ENCODE measurements at regions not wholly inside any gene's neighbourhood (a gene's known extent, or its start where the extent isn't known, plus 50 kb on each side); places are given as distances from the start of the nearest gene placed in this dataset.
"Not testable (repeated sequence)": the region's sequence is repeated elsewhere in the genome, so short reads cannot be mapped to it uniquely, and the experiment has no call there.

DNA sequence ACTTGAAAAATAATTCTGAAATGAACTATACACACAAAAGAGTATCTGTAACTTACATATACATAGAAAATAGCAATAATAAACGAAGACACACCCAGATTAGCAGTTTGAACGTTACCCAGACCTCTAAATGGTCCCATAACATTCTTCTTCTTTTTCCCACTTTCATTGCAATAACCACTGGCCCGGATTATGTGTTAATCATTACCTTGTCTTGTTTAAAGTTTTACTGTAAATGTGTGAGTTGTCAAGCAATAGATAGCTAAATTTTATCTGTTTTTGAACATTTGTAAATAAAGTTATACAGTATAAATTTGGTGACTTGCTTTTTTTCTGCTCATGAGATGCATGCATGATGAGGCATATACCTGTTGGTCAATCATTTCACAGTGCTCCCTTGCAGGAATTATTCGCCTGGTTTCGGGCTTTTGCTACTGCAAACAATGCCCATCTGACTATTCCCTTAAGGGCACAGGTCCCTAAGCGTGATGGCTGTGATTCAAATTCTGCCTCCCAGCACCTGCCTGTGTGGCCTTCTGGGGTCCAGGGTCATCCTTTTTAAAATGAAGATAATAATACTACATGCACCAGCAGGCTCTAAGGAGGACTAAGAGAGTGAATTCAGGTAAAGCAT, 66.1 kb downstream of the GADD45G start:
- DNase-seq (ENCODE audit: low read depth): no peak

DNA sequence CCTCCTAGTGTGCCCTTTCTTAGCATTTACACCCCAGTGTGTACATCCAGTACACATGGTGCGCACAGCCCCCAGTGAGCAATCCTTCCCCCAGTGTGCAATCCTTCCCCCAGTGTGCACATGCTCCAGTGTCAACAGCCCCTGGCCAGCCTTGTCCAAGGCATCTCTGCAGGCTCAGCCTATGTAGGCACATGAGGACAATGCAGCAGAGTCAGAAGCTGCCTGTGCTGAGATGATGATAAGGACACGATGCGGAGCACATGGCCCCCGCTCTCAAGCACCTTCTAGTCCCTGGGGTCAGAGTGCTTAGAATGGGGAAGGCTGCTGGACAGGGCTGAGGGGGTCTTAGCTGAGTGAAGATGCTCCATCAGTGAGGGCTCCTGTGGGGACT, 69.8 kb downstream of the GADD45G start:
- no peak for DNase-seq (ENCODE audit: low read depth)

DNA sequence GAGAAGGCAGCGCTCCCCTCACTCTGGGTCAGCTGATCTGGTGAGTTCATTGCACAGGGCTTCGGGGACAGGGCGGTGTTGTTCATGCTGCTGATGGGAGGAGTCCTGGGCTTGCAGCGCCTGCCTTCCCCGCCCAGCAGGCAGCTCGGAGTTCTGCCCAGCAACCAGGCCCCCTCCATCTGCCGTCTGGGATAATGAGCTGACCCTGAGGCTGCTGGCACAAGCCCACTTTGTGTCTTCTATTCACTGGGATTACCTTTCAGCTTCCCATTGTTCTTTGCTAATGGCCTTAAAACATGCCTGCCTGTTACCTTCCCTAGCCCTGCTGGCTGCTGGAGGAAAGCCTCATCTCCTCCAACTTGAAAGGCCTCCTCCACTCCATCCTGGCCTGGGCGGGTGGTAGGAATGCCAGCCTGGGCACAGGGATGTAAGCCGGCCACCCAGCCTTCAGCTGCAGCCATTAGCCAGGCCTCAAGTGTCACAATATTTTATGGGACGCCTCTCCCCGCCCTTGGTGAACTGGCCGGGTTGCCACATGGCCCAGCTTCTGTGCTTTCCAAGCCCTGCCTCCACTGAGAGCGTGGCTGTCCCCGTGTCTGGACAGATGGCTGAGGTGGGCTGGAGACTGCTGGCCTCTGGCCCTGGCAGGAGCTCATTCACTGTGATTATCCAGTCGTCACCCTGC, 70.4 kb downstream of the GADD45G start:
- DNase-seq (ENCODE audit: low read depth): no peak

DNA sequence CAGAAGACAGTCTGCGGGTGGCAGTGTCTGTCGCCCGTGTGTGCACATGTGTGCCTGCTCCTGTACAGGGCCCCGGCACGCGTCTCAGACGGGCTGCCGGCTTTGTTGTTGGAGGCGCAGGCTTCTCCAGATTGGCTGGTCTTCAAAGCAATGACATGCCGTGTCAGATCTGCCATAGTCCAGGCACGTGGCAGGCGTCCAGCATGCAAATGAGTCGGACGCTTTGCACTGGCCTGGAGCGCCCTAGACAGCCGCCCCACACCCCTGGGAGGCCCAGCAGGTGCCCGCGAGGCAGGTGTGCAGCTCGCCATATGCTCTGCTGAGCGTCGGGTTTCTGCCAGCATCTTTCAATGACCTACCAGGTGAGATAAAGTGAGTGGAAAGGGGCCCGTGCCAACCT, 71.5 kb downstream of the GADD45G start:
- no peak for DNase-seq (ENCODE audit: low read depth)

DNA sequence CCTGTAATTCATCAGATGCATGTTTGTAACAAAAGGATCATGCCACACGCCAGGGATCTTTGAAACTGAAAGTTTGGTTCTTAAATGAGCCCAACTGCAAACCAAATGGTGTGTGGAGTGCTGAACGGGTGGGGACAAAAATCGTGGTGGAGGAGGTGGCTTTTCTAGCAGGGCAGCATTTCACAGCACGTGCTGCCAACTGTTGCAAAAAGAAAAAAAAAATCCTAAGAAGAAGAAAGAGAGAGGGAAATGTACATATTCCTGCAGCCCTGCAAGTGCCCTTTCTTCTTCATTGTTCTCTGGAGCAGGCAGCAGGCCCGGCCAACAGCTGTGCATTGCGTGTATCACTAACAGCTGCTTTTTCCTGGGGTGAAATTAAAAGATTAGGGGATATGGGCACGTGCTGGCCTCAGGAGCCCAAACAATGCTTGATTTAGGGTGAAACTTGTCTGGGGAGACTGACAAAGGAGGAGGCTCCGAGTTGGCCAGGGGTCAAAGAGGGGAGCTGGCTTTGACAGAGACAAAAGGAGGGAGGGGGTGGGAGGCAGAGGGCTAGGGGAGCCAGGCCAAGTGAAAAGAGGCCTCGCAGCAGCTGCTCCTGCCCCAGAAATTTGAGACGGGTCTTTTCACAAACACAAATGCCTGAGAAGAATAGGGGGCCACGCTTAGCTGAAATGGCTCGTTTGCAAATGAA, 73.0 kb downstream of the GADD45G start:
- no peak for DNase-seq (ENCODE audit: low read depth)

DNA sequence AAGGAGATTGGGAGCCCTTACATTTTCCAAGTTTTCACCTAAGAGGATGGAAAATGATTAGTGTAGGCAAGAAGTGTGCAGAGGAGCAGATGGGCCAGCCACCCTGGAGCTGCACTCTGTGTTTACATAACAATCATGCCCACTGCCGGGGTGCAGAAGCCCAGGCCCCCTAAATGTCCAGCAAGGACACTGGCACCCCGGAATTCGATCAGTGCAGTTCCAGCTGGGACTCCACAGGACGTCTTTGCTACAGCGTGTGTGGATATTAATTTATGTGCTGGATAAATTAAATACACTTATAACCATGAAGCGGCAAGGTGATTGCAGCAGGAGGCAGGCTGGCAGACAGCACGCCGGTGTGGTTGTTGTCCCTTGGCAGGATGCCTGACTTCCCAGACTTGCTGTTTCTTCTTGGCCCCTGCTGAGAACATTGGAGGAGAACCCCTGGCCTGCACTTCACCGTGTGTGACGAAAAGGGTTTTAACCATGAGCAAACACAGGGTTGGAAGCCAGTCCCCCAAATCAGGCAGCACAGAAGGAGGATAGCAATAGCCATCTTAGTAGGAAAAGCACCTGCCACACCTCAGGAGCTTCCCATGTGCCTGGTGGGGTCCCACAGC, 73.7 kb downstream of the GADD45G start:
- DNase-seq (ENCODE audit: low read depth): no peak

DNA sequence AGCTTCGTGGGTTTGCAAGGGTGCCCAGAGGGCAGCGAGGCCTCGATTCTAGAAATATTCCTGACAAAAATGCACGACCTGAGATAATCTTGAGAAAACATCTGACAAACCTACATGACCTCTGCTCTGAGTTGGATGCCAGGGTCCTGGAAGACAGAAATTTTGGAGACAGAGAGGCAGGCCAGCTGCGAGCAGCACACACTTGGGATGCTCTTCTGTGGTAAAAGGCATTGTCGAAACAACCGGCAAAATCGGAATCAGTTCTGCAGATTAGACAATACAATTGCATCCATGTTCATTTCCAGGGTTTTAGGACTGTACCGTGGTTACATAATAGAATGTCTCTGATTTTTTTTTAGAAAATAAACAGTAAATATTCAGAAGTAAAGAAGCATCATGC, 74.2 kb downstream of the GADD45G start:
- DNase-seq (ENCODE audit: low read depth): no peak

DNA sequence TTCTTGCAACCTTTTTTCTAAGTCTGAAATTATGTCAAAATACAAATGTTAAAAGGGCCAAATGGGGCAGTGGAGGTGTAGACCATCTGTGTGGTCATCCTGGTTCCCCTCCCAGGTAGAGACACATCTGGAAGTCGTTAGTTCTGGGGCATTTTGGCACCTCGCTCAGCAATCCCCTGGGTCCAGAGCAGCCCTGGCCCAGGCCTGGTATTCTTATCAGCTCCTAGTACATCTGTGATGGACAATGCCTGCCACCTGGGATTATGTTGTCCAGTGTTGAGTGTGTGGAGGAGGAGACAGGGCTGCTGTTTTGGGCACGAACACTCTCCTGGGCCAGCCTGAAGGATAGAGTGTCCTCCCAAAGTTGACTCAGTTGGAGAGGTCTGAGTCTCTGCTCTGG, 74.8 kb downstream of the GADD45G start:
- DNase-seq (ENCODE audit: low read depth): no peak

DNA sequence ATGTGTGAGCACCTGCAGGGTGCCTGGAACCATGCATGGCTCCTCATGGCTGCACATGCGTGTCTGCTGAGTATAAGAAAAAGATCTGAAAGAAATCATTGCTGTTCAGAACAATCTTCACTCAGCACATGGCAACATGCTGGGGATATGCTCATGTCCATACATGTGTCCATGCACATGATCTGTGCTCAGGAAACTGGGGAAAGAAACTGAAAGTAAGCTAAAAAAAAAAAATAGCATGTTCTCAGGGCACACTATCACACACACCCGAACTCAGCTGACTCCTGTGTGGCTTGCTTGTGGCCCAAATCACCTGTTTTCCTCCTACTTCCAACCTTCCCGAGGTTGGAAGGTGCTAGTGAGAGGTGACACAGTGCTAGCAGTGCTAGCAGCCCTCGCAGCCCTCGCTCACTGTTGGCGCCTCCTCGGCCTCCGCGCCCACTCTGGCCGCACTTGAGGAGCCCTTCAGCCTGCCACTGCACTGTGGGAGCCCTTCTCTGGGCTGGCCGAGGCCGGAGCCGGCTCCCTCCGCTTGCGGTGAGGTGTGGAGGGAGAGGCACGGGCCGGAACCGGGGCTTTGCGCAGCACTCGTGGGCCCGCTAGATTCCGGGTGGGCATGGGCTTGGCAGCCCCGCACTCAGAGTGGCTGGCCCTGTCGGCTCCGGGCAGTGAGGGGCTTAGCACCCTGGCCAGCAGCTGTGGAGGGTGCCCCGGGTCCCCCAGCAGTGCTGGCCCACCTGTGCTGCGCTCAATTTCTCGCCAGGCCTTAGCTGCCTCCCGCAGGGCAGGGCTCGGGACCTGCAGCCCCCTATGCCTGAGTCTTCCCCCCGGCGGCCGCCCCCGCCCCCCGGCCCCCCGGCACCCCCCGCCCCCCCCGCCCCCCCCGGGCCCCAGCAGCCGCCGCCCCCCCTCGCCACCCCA, 76.0 kb downstream of the GADD45G start:
- DNase-seq (ENCODE audit: low read depth): no peak

DNA sequence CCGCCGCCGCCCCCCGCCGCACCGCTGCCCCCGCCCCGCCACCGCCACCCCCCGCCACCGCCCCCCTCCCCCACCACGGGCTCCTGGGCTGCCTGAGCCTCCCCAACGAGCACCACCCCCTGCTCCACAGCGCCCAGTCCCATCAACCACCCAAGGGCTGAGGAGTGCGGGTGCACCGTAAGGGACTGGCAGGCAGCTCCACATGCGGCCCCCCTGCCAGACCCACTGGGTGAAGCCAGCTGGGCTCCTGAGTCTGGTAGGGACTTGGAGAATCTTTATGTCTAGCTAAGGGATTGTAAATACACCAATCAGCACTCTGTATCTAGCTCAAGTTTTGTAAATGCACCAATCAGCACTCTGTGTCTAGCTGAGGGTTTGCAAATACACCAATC, 76.7 kb downstream of the GADD45G start:
- not testable (repeated sequence) for DNase-seq (ENCODE audit: low read depth)

DNA sequence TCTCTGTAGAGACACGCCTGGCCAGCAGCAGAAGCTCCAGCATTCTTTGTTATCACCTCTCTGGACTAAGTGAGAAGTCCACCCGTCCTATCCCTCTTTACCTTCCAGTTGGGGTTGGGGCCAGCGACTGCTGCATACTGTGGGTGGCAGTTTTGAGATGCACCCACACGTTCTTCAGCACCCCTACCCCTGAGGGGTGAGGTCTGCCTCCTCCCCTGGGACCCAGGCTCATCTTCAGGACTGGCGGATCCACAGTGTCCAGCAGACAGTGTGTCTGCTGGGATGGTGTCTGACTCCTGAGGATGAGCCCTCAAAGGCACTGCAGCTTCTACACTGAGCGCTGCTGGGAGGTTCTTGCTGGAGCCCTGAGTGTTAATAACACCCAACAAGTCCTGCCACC, 78.8 kb downstream of the GADD45G start:
- DNase-seq (ENCODE audit: low read depth): no peak

DNA sequence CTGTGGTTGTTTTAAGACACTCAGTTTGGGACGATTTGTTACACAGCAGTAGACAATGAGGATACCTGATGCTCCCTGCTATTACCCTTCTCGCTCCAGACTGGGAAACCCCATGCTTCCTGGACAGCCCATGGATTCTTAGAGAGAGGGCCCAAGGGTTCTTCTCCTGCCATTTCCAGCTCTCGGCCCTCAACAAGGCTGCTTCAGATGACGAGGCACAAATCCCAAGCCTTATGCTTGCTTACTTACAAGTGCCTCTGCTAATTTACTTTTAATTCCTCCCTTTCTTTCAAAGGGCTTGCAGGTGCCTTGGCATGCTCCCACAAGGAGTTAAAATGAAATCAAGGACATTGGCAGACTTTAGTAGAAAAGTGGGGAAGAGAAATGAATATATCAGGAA, 79.4 kb downstream of the GADD45G start:
- DNase-seq (ENCODE audit: low read depth): no peak

DNA sequence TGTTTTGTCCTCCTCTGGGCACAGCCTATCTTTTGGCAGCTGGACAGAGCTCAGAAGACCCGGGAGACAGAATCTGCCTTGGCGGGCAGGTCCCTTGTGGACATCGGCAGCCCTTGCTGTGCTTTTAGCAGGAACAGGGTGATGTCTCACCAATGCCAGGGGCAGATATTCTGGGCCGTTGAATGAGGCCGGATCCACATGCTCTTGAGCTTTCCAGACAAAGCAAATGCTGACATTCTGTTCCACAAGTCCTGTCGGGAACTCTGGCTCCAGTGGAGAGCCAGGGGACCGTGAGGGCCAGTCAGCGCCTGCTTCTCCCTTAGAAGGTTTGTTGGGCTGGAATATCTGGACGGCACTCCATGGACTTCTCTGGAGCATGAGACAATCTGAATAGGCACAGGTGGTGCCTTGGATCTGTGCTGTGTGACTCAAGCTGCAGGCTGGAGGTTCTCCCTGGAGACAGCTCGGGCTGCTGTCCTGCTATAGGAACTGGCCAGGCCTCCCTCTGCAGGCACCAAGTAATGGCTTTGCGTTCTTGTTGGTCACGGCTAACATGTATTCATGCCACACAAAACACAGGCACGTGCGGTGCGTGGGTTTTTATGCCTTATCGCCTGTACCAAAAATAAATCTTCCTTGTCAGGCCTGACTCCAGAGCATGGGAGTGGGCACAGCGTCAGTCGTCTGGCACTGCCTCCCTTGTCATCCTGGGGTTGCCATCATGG, 80.3 kb downstream of the GADD45G start:
- no peak for DNase-seq (ENCODE audit: low read depth)

DNA sequence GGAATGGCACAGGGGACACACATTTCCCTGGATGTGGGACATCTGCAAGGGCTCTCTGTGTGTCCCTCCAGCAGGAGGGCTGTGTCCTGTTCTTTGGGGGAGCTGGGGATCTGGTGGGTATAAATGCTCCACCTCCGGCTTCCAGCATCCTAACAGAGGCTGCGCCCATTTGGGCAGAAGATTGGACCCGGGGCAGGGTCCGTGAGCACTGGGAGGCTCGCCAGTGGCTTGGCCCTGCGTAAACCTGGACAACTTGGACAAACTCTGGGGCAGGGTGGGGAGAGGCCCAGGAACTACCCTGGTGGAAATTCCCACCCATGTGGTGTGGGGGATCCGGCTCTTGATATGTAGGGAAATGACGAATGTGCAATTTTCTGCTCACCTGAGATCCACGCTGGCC, 80.9 kb downstream of the GADD45G start:
- DNase-seq (ENCODE audit: low read depth): no peak

DNA sequence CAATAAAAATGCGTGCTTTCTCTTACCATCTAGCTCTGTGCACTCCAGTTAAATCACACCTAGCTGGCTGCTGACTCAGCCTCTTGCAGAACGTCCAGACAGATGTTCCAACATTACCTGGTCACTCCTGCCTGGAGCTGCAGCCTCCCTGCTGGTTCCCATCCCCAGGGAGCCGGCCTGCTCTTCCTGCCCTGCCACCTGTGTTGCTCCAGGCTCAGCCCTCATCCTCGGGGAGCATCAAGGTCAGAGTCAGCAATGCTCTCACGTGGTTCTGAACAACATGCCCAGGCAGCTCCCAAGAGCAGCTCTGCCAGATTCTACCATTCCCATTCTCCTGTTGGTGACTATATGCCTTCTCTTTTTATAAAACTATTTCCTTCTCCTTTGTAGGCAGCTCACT, 81.3 kb downstream of the GADD45G start:
- DNase-seq (ENCODE audit: low read depth): no peak

DNA sequence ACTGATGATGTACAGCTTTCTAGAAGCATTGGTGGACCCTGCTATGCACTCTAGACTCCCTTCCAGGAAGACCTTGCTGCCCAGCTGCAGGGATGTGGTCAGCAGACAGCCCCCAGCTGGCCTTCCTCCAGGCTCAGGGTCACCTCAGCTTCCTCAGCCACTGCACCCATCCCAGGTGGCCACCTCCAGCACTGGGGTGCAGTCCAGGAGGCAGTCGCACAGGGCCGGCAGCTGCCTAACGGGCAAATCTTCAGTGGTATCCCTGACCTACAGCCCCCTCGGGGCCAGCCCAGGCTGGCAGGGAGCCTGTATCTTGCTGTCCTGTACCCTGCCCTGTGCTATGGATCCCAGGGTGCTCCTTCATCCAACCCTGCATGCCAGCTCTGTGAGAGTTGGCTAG, 81.8 kb downstream of the GADD45G start:
- DNase-seq (ENCODE audit: low read depth): no peak

DNA sequence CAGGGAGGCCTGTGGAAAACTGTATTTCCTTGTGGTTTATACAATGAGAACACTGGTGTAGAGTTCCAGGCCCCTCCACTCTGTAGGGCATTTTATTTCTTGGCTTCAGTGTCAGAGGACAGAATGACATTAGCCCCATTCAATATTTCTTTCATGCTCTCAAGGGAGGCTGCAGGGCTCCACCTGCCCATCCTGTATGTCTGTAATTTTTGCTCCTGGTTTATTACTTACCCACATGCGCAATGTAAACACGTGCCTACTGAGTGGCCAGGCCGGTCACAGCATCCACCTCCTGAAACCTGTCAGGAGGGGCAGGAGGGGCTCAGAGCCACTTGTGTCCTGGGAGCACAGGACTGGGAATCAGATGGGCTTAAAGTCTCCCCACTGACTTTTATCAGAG, 82.4 kb downstream of the GADD45G start:
- no peak for DNase-seq (ENCODE audit: low read depth)

DNA sequence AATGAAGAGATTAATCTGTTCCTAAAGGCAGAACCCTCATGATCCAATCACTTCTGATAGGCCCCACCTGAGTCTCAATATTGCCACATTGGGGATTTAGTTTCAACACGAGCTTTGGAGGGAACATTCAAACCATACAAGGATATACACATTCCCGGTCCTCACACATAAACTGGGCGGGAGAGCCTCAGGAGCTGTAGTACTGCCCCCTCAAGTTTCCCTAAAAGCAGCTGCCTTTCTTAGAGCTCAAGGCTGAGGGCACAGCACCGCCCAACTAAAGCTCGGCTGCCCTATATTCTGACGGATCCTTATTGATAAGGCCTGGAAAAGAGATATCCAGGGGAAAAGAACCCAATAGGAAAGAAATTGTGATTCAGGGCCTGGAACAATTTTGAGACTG, 83.0 kb downstream of the GADD45G start:
- DNase-seq (ENCODE audit: low read depth): no peak

DNA sequence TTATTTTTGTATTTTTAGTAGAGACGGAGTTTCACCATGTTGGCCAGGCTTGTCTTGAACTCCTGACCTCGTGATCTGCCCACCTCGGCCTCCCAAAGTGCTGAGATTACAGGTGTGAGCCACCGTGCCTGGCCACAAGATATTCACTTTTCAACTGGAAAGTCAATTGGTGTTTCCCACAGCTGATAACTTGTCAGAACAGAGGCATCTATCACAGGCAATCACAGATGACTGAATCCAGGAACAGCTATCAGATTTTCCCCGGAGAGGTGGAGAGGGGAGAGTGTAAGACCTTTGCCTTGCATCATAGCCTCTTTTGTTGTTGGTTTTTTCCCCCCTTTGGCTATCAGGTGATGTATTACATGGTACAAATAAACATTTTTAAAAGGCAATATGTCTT, 84.5 kb downstream of the GADD45G start:
- DNase-seq (ENCODE audit: low read depth): not testable (repeated sequence)

DNA sequence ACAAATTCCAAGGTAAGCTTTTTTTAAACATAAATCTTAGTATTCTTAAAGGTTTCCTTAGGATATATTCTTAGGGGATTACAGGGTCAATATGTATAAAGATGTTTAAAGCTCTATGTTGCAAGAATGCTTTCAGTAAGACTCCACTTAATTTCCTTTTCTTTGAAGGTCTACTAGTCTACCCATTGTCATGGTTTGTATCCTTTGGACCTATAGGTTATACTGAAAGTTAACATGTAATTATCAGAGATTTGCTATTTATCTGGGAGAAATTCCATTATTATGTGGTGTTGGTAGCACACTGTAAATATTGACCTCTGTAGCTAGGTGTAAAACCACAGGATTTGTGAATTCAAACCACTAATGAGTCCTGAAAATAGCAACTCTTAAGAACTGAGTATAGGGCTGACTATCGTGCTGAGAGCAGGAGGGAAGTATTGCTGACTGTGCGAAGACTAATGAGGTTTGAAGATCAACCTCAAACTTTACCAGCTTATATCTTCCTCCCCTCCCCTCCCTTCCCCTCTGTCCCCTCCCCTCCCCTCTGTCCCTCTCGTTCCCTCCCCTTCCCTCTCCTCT, 85.6 kb downstream of the GADD45G start:
- DNase-seq (ENCODE audit: low read depth): no peak

DNA sequence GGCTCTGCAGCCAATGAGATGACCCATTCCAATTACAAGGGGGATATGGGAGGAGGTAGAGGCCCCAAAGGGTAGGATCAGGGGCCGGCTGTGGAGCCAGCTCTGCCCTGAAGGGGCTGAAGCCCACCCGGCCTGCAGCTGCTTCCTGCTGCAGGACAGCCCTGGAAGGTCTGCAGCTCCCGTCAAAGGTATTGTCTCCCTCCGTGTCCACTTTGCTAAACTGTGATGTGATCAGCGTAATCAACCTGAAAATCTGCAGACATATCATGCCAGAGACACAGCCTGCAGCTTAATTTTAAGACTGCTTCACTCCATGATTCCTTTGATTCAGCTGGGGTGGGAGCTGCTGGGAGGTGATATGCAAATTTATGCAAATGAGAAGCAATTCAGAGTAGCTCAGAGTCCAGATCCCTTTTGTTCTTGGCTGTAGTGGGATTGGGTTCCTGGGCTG, 90.7 kb downstream of the GADD45G start:
- DNase-seq (ENCODE audit: low read depth): no peak

All from EH (cell line).